Thyroid gland (tissue), 4 donors: ENCODE measurements at regions not wholly inside any gene's neighbourhood (a gene's known extent, or its start where the extent isn't known, plus 50 kb on each side); places are given as distances from the start of the nearest gene placed in this dataset.

Experiments used
- POLR2A ChIP-seq, 2 donors: fragments of 450-650 bp; IDR thresholded peaks; one replicate each; pipeline ENCODE4 v1.6.1; 2017; ENCODE audit warnings: antibody characterized with exemption in 2 of 2, mild to moderate bottlenecking in 2 of 2, moderate library complexity in 1 of 2
- TF ChIP-seq, protein P1 (sequence below), 6 experiments: fragments of 200-600 bp in 3 of 6; fragments of 450-650 bp in 3 of 6; sonication (generic) in 3 of 6; IDR thresholded peaks; one replicate each; pipeline ENCODE4 v1.5.1; 2016 to 2019; ENCODE audit warnings: antibody characterized with exemption in 6 of 6, mild to moderate bottlenecking in 2 of 6, inconsistent platforms in 1 of 6, moderate library complexity in 1 of 6

DNA sequence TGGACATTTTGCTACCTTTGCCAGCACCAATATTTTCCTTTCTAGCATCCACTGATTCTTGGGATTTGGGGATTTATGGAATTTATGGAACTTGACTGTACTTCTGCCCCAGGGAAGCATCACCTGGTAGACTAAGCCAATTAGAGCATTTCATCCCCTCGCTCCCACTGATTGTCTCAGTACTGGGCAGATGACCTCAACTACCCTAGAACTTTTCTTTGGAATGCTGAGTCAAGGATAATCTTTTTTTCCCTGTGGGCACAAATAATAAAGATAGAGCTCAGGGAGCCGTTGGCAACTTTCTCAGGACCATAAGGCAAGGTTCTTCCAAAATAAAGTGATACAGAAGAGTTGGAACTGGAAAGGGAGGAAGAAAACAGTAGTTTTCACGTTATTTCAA is 438.4 kb downstream of the PLK2 start:
- TF ChIP-seq, protein P1, sequence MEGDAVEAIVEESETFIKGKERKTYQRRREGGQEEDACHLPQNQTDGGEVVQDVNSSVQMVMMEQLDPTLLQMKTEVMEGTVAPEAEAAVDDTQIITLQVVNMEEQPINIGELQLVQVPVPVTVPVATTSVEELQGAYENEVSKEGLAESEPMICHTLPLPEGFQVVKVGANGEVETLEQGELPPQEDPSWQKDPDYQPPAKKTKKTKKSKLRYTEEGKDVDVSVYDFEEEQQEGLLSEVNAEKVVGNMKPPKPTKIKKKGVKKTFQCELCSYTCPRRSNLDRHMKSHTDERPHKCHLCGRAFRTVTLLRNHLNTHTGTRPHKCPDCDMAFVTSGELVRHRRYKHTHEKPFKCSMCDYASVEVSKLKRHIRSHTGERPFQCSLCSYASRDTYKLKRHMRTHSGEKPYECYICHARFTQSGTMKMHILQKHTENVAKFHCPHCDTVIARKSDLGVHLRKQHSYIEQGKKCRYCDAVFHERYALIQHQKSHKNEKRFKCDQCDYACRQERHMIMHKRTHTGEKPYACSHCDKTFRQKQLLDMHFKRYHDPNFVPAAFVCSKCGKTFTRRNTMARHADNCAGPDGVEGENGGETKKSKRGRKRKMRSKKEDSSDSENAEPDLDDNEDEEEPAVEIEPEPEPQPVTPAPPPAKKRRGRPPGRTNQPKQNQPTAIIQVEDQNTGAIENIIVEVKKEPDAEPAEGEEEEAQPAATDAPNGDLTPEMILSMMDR (IDR thresholded peaks at IDR 0.05): no peak
- TF ChIP-seq POLR2A (IDR thresholded peaks at IDR 0.05): no peak
